HG03095 (cell line): ENCODE measurements at regions not wholly inside any gene's neighbourhood (a gene's known extent, or its start where the extent isn't known, plus 50 kb on each side); places are given as distances from the start of the nearest gene placed in this dataset.

Experiments used
- ATAC-seq: cut with Tn5 transposase; IDR thresholded peaks from one replicate; pipeline ENCODE4 v1.9.1; 2021; ENCODE audit warnings: moderate library complexity; ENCODE audit not compliant: unreplicated experiment

DNA sequence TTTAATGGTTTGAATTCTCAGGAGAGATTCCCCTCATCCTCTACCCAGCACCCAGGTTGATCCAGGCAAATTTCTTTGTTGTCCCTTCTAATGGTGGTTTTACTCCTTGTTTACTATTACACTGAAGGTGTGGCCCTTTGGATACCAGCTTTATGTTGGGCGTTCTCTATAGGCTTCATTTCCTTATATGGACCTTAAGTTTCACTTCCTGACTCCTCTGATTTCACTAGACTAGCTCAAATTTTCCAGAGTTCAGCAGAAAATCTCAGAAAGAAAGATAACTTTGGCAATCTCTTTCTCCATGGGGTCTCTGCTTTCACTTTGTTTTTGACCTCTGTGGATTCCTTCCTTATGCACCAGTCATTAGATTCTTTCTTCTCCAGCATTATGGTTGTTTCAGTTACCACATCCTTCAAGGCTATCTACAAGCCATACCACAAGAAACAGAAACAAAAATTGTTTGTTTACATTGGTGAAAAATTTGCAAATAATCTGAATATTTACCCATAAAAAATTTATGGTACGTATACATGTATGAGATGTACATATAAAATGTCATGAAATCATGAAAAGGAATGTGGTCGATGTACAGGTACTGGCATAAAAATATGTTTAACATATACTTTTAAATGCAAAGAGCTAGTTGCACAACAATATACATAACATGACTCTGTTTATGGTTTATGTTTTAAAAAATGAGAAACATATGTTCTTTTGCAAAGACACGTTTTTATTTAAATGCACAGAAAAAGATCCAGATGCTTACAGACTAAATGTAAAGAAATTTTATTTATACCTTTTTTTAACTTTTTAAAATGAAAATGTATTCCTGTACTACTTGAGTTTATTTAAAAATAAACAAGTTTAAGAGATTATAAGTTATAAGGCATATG, 212.6 kb downstream of the LACC1 start:
- no peak for ATAC-seq

DNA sequence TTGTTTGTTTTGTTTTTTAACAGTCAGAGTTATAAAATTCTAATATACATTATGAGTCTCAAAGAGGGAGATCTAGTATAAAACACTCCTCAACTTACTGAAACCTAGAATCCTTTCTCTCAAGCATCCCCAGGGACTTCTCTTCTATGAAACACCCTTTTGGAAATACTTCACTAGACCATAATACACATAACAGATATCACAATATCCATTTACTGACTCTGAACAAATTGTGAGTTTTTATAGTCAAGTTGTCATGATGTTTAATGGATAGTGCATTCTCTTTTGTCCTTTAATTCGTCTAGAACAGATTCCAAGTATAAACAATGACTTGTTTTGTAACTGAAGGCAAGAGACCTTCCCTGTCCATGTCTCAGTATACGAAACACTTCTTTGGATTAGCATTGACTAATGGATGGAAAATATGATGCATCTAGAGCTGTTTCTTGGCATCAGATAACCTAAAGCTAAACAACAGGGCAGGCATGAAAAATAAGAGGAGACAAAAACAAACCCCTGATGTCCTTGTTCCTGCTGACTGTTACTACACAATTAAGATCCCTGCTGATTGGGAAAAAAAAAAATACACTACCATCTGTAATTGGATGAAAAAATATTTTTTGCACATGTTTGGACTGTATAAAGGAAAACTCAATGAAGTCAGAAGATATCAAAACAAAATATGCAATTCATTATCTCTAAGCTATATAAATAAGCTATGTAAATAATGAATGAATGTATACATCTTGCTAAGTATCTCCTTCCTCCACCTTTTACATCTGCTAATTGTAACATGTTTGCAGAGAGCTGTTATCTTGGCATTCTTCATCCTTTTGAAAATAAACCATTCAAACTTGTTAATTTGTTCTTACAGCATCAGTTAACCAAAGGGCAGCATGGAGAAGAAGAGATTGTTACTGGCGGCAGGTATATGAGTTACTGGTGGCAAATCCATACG, 214.2 kb downstream of the LACC1 start:
- no peak for ATAC-seq

DNA sequence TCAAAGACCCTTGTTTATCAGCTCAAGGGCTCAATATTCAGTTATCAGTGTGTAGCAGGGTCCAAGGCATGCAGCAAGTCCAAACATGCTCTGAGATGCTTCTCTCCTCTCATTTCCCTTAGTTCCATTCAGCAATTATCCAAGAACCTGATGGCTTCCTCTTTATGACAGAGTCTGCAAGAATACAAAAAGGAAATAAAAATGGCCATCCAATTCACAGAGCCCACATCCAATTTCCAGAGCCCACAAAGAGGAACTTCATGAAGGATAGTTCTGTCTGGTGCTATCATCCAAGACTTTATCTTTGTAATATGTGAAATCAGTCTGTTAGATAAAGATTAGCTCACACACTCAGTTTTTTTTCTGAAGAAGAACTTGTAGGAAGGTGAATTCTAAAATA, 217.2 kb downstream of the LACC1 start:
- ATAC-seq, result no peak

DNA sequence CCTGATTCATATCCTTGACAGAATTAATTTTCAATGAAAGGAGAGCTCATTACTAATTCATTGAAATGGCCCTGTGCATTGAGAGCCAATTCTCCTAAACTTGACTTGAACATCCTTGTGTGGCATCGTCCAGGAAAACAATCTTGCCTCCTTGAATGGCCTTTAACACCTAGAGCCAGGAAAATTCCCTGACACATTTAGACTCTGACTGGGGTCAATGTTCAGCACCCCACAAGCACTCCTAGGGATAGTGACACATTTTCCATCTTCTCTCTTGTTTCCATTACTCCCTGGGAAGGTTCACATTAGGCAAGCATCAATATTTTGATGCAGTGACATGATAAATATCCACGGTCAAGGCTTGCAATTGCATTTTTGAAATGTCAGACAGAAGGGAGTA, 218.9 kb downstream of the LACC1 start:
- no peak for ATAC-seq

DNA sequence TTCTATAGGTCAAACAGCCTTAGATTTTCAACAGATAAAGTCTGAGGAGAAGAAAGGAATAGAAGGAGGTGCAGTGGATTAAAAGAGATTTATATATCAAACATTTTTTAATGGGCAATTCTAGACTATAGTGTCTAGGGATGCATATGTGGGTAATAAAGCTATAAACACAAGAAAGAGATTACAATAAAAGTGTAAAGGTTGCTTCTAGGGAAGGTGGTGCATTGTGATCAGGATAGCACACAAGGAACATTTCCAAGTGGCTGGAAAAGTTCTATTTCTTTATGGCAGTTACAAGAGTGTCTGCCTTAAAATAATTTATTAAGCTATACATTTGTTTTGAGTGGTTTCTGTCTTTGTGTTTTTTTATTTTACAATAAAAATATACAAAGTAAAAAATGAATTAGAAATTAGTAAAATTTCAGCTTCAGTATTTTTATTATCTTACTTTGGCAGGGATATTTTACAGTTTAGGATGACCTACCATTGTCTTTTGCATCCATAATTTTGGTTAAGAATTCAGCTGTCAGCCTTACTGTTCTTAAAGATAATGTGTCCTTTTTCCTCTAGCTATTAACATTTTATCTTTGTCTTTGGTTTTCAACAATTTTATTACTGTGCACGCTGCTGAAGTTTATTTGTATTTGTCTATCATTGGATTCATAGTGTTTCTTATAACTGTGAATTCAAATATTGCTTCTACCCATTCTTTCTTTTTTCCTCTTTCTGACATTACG, 221.8 kb downstream of the LACC1 start:
- ATAC-seq, result no peak

DNA sequence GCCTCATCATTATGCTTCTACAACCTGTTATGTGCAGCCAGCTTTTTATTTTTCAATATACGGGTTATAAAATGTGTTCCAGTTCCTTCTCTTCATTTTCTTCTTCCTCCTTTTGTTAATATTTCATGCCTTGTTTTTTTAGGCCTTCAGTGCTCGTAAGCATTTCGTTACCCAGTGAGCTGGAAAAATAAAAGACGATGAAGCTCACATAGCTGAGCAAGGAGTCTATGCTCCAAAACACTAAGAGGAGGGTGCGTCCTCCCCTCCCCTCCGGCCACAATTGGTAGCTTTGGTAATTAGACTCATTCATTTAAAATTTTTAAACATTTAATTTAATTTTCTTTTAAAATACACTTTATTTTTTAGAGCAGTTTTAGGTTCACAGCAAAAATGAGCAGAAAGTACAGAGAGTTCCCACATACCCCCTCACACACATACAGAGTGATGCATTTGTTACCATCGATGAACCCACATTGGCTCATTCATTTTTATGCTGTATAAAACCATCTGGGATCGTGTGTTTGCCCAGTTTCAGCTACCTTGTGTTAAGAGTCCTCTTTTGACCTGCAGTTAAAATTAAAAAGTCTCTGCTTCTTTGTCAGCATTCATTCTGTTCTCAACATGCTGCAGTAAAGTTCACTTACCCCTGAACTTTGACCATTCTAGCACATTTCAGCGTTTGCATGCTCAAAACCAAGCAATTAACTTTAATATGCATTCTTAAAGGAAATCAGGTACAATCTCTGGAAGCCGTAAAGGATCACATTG, 223.9 kb downstream of the LACC1 start:
- ATAC-seq, result no peak

DNA sequence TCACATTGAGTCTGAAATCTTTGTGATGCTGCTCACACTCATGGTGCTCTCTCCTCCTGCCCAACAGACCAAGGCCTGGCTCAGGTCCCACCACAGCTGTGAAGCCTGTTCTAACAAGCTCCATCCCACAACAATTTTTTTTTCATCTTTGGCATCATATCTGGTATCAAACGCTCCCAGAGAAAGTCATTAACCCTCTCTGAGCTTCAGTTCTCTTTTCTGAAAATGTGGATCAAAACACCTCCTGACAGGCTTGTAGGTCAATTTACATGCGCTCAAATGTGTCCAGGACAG, 224.4 kb downstream of the LACC1 start:
- ATAC-seq, result no peak

DNA sequence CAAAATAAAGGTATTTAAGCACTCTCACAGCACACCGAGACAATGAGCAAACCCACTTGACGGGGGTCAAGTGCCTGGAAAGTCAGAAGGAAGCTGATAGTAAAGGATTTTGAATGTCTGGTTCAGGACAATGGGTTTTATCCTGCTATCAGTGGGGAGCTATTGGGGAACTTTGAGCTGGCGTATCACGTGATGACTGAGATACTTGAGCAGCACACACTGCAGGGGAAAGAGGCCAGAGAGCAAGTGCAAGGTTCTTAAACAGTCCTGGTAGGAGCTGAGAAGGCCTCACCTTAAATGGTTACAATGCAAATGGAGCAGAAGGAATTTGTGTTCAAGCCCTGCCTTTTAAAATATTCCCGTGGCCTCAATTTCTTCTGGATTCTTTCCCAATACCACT, 225.3 kb downstream of the LACC1 start:
- no peak for ATAC-seq

DNA sequence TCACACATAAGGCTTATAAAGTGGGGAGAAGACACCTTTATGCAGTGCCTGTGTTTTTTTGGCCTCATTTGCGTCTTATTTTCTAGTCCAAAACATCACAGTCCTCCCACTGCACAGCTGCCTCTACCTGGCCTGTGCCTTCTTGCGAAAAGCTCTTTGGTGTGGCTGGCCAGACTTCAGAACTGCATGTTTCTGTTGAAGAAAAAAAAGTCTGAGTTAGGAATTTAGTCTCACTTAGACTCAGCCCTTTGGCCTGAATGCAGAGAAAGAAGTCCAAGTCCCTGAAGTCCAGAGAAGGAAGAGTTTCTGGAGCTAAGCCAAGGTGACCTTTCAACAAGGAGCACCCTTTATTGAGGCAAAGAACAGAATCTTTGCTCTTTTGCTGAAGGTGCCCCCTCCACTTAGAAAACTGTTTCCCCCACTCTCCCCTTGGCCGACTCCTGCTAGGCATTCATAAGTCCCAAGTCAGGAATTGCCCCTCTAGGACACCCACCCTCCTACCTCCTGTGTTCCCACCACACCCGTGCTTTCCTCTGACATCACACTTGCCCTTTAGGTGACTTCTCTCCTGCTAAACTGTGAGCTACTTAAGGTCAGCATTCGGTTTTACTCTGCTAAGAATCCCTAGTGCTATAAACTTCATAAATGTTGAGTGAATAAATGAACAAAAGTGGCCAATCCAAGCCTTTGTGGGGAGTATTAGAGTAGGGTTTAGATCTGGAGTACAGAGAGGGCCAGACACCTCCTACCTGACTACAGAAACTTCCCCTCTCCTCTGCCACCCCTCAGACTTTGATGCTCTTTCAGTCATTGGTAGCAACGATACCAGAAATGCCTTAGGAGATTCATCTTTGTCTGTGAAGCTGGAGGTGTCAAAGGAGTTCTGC, 226.8 kb downstream of the LACC1 start:
- ATAC-seq, result no peak

DNA sequence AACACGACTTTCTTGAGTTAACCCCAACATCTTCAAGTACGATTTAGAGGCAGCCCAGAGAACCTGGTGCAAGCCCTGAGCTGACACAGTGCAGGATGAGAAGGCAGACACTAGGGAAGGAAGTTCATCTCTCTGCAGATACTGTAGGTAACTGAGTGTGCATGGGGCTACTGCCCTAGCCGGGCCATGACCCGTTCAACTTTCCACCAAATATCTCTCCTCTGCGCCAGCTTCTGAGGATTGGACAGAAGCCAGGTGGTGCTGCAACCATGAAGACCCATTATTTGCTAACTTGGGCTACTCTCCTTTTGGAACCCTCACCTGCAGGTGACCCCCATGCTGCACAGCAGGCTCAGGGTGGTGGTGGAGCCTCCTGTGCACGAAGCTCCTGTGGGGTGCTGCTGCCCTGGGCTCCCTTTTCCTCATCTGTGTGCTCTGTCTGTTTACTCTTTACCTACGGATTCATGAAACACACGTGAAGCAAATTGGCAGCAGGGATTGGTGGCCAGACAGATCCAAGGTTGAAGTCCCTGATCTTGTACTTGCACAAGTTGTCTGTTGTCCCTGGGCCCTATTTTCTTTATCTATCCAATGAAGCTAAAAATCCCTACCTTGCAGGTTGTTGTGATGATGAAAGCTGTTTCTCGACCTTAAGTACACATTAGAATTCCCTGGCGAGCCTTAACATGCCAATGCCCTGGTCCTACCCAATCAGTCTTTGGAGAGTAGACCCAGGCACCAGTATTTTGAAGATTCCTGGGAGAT, 227.8 kb downstream of the LACC1 start:
- ATAC-seq, result no peak

DNA sequence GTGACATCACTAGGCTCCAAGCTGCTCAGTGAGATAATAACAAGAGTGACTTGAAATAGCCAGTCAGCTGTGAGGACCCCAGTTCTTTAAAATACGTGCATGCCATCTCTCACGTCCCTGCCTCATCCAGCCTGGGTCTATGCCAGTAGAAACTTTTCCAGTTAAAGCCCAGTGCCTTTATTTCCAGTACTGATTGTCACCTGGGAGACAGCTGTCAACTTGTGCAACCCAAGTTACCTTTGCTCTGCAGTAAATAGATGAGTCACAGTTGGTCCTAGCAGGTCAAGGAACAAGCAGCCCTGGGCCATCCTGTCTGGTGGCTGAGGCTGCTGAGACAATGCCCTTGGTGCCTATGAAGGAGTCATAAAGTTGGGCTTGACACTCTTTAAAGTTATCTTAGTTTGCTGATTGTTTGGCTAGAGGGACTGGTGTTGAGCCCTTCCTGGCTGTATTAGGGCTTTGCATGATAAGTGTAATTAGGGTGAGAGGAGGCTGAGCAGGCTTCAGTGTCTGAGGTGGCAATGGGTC, 228.7 kb downstream of the LACC1 start:
- no peak for ATAC-seq

DNA sequence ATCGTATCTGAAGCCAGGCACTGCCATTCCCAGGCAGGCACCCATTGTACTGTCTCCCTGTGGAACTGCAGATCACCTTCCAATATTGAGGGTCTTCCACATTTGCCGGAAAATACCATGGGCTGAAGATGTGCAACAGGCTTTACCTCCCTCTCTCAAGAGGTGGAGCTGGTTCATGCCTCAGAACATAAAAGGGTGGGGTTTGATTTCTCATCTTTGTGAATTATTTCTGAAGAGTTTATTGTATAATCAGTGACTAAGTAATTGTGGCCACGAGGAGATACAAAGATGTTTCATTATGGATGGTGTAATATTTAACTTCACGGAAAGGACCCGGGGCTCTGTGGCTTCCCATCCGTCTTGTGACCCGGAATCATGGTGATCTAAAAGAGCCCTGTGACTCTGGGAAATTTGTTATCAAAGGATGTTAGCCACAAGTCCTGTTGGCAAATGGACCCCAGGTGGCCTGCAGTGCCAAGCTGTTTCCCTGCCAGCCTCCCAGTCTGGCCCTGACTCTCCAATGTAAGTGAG, 230.5 kb downstream of the LACC1 start:
- ATAC-seq, result no peak

DNA sequence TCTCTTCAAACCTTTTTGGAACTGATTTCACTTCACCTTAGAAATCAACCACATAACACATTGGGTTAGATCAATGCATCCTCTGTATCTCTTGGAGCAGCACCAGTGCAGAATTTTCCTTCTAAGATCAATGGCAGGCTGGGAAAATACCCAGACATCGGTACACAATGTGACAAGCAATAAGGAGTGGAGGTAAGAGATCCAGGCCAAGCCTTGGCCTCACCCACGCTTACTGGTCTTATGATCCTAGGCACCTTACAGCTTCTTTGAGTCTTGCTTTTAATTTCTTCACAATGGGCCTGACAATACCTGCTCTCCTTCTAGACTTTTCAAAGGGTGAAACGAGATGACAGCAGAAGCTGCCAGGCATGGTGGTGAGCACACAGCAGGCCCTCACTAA, 232.0 kb downstream of the LACC1 start:
- no peak for ATAC-seq

DNA sequence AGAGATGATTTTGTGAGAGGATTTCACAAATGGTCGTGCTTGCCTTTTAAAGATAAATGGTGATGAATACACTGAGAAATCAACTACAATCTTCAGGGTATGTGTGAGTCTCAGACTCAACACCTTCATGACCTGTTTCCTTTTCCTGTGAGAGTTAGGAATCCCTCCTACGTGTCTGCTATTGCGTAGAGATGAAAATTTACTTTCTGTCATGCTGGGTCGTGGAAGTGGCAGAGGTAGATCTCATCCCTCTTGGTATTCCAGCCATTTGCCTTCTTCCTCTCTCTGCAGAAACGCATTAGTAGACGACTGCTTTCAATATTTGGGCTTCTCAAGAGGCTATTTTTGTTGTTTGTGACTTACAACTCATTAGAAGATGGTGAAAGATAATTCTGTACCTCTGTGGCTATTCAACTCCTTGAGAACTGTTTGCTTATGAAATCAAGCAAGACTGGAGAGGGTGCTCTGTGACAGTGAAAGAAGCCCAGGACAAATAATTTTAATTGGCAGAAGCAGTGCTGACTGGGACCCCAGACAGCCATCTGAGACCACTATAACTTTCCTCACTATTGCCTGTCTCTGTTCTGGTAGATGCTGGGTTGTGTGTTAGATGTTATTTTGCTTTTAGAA, 233.1 kb downstream of the LACC1 start:
- no peak for ATAC-seq

DNA sequence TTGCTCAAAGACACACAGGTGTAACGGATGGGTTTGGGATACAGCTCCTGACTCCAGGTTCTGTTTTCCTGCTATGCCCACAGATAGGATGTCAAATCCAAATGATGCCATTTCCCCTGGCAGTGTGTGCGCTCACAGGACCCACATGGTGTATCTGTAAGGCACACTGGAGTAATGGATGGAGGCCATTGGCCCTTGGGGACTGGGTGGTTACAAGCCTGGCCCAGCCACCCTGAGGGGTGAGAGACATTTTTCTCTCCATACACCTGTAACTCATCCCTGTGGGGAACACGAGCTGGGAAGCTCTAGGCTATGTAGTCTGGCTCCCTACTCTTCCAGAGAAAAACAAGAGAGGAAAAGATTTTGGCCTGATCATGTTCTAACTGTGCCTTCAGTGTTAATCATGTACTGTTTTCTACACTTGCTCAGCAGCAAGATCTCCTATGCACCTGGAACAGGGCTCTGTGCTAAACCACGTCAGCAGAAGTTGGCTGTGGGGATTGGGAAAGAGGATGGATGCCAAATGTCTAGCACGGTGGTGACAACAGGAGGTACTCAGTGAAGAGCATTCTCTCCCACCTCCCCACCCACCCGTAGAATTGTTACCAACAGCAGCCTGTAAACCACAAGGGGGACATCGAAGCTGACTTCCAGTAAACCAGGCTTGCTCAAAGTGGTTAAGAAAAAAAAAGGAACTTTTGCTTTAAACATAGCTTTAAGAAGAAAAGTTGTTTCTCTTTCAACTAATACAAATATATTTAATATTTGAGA, 237.0 kb downstream of the LACC1 start:
- no peak for ATAC-seq

DNA sequence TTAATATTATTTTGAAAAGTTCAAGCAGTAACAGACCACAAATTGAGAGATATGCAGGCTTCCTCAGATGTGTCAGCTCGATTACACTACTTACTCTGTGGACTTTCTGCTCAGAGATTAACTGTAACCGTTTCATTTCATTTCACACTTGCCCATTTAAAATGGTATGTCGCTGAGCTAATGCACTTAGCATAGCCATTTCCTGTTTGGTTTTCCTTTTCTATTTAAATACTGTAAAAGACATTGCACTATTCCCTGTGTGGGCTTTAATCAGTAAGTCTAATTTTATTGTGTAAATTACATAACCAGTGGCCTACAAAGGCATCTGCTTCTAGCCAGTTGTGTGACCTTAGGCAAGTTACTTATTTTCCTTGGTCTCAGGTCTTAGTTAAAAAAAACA, 237.6 kb downstream of the LACC1 start:
- no peak for ATAC-seq

DNA sequence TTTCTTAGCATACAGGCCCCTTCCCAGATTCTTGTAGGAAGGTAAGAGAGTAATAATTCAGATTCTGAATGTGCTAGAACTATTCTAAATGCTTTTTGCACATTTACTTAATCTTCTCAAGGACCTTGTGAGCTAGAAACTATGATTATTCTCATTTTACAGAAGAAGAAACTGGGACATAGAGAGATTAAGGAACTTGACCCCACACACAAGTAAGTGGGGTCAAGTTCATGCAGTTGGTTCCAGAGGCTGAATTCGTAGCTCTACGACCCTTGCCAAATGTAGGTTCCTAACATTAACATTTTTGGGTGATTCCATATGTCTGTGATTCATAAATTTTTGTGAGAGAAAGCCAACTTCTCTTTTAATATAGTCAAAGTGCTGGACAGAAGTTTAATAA, 238.1 kb downstream of the LACC1 start:
- no peak for ATAC-seq
